HEK293T (cell line): ENCODE measurements at regions not wholly inside any gene's neighbourhood (a gene's known extent, or its start where the extent isn't known, plus 50 kb on each side); places are given as distances from the start of the nearest gene placed in this dataset.

Experiments
- CTBP1 ChIP-seq: fragments of 450-650 bp; IDR thresholded peaks from 2 replicates; pipeline ENCODE4 v1.6.1; 2016; ENCODE audit warnings: borderline replicate concordance
- FOXA1 ChIP-seq: fragments of 450-650 bp; IDR thresholded peaks from 2 replicates; pipeline ENCODE4 v1.6.1; 2016; ENCODE audit warnings: mild to moderate bottlenecking
- FOXM1 ChIP-seq: fragments of 450-650 bp; IDR thresholded peaks from 2 replicates; pipeline ENCODE4 v1.6.1; 2017; ENCODE audit warnings: mild to moderate bottlenecking, borderline replicate concordance
- L3MBTL2 ChIP-seq: fragments of 450-650 bp; conservative IDR thresholded peaks from 2 replicates; pipeline ENCODE4 v1.6.1; 2016; ENCODE audit warnings: mild to moderate bottlenecking
- SP1 ChIP-seq: fragments of 450-650 bp; IDR thresholded peaks from 2 replicates; pipeline ENCODE4 v1.6.1; 2017

DNA sequence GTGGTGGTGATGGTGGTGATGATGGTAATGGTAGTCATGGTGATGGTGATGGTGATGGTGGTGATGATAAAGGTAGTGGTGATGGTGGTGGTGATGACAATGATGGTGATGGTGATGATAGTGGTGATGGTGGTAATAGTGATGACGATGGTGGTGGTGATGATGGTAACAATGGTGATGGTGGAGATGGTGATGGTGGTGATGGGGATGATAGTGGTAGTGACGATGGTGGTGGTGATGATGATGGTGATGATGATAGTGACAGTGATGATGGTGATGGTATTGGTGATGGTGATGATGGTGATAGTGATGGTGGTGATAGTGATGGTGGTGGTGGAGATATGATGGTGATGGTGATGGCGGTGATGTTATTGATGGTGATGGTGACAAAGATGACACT is 108.4 kb upstream of the NKX1-1 start:
- TF ChIP-seq FOXM1 (no peak), CTBP1 (no peak; the same call in 1 of the 2 replicates), L3MBTL2 (no peak), FOXA1 (no peak), SP1 (no peak)
